Stimulated activated CD8-positive, alpha-beta memory T cell treated with anti-CD3 and anti-CD28 coated beads, Interleukin-12 subunit alpha, Interleukin-12 subunit beta, amount 100 ng/mL, for 4 hours (primary cell): ENCODE measurements at regions not wholly inside any gene's neighbourhood (a gene's known extent, or its start where the extent isn't known, plus 50 kb on each side); places are given as distances from the start of the nearest gene placed in this dataset.
"Not testable (repeated sequence)": the region's sequence is repeated elsewhere in the genome, so short reads cannot be mapped to it uniquely, and the experiment has no call there.

Source experiments
- DNase-seq: peaks from one replicate; pipeline ENCODE4 v3.0.0-alpha.2; 2020; ENCODE audit warnings: low read depth

DNA sequence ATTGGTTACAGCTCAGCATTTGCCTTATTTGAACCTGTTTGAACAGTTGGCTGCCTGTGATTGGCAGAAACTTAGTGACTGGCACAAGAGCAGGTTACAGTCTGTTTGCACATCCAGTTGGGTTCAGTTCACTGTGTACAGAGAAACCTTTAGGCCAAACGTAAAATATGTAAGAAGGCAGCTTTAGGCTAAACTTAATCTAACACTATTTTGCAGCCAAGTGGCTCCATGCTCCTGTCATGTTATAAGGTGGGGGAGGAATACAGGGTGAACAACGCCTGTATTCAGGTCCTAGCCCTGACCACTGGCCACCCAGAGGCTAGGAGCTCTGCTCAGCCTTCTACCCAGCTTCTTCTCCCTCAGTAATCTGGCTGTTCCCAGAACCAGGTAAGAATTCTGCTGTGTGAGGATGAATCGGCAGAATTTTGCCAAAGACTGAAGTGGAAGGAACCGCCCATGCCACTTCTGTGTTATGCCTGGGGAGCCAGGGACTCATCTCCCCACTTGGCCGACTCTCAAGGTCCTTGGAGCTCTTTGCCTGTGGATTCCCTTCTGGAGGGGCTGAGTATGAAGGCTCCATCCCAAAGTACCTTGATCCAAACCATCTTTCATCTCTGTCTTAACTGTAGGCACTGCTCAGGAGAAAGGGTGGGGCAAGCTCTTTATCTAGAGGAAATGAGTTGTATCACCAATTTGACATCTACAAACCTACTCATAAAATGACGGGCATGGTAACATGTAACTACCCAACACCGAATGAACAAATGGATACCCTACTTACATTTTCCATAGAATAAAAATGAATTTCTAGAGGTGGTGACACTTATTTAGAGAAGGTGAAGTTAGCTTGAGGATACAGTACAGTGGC, 164.4 kb upstream of the NAMPT start:
- no peak for DNase-seq

DNA sequence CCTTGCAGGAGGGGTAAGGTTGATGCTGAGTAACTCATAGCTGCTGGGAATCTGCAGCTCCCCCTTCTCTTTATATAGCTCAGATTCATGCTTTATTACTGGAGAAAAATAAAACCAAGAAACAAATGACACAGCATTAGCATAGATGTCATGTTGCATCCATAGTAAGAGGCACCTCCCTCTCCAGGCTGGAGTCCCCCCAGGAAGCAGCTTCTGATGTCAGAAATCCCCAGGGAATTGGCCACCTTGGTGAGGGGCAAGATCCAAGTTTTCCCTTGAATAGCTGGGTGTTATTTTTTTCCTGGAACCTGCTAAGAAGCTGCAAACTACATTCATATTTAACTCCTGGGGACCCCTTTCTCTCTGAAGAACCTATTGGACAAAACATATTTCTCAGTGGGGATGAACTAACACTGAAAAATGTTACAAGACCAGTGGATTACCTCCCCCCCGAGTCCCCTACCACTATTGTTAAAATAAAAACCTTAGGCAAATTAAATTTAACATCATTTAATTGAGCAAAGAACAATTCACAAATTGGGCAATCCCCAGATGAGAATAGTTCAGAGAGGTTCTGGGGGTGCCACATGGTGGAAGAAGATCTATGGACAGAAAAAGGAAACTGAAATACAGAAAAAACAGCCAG, 163.7 kb upstream of the NAMPT start:
- DNase-seq, result no peak

DNA sequence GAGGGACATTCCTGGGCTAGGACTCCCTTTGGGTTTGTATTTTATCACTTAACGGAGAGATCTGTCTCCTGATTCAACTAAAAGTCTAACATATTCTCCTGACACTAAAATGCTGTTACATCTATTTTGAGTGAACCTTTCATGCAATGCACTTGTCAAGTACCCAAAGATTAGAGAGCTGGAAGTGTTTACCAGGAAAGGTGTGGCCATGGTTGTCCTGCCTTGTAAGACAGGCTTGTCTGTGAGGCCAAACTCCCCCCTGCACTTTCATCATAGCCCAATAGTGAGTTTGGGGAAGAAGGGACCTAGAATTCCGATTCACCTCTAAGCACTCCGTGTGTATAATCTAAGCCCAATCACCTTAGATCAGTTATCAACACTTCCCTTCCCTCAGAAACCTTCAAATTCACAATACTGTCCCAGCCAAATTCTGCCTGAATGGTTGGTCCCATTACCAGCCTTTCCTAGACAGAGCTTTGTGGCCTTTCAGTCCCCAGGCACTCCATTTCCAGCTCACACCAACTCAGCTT, 162.6 kb upstream of the NAMPT start:
- no peak for DNase-seq

DNA sequence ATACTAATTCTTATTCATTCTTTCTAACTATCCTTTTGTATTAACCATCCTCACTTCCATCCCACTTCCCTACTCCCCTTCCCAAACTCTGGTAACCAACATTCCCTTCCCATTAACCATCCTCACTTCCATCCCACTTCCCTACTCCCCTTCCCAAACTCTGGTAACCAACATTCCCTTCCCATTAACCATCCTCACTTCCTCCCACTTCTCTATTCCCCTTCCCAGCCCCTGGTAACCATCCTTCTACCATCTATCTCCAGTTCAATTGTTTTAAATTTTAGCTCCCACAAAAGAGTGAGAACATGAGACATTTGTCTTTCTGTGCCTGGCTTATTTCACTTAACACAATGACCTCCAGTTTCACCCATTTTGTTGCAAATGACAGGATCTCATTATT, 160.6 kb upstream of the NAMPT start:
- not testable (repeated sequence) for DNase-seq

DNA sequence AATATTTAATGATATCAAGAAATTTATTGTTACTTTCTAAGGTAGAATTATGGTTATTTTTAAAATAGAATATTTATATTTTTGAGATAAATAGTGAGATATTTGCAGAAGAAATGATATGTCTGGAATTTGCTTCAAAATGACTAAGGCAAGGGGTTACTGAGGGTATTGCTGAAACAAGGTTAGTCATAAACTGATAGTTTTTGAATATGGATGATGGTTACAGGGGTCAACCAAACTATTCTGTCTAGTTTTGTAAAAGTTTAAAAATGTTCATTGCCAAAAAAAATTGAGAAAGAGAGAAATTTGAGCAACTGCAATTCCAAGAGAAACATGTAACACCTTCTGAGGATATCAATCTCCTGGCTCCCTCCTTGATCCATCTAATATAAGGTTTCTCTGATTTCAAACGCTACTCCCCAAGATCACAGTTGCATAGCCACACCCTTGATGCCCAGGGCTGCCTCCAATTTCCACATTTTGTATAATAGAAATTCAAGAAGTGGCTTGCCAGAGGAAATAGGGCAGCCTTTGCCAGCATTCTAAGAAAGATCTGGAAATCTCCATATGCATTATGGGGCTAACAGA, 159.4 kb upstream of the NAMPT start:
- no peak for DNase-seq

DNA sequence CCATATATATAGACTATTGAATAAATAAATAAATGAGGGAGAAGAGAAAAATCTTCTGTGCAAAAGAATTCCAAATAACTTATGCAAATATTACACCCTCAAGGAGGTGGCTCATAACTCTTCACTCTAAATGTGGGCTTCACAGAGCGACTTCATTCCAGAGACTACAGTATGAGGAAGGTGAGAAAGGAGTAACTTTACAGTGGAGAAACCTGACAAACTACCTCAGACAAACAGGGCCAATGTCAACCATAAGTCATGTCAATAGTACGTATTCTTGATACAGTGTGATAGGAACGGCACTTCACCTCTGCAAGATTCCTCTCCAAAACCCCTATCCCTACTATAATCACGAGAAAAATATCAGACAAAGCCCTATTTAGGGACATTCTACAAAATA, 158.4 kb upstream of the NAMPT start:
- no peak for DNase-seq

DNA sequence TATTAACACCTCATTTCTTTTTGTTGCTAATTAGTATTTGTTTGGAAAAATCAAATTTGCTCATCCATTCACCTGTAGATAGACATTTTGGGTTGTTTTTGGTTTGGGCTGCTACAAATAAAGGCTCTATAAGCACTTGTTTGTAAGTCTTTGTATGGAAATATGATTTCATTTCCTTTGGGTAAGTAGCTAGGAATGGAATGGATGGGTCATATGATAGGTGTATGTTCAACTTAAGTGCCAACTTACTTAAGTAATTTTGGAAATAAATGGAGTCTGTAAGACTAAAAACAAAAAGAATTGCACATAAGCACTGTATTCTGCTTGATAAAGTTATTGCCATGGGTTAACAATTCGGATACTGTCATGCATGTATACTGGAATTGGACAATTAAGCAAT, 157.7 kb upstream of the NAMPT start:
- no peak for DNase-seq

DNA sequence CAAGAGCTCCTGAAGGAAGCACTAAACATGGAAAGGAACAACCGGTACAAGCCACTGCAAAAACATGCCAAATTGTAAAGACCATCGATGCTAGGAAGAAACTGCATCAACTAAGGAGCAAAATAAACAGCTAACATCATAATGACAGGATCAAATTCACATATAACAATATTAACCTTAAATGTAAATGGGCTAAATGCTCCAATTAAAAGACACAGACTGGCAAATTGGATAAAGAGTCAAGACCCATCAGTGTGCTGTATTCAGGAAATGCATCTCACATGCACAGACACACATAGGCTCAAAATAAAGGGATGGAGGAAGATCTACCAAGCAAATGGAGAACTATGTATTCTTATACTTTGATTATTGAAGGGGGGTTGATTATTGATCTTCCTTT, 156.6 kb upstream of the NAMPT start:
- DNase-seq, result not testable (repeated sequence)

DNA sequence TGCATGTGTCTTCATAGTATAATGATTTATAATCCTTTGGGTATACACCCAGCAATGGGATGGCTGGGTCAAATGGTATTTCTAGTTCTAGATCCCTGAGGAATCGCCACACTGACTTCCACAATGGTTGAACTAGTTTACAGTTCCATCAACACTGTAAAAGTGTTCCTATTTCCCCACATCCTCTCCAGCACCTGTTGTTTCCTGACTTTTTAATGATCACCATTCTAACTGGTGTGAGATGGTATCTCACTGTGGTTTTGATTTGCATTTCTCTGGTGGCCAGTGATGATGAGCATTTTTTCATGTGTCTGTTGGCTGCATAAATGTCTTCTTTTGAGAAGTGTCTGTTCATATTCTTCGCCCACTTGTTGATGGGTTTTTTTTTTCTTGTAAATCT, 152.2 kb upstream of the NAMPT start:
- DNase-seq, result not testable (repeated sequence)

DNA sequence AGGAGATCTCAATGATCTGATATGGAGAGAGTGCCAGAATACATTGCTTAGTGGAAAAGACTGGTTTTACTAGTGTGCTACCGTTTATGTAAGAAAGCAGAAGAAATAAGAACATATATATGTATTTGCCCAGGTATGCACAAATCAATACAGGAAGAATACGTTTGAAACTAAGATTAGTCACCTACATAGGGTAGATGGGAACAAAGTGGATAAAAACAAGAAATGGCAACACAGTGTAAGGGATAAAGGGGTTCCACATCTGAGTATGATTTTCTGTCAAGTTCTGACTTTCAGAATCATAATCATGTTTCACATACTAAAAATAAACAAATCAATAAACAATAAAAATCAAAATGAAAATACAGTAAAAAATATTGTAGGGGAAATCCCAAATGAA, 148.6 kb upstream of the NAMPT start:
- no peak for DNase-seq

DNA sequence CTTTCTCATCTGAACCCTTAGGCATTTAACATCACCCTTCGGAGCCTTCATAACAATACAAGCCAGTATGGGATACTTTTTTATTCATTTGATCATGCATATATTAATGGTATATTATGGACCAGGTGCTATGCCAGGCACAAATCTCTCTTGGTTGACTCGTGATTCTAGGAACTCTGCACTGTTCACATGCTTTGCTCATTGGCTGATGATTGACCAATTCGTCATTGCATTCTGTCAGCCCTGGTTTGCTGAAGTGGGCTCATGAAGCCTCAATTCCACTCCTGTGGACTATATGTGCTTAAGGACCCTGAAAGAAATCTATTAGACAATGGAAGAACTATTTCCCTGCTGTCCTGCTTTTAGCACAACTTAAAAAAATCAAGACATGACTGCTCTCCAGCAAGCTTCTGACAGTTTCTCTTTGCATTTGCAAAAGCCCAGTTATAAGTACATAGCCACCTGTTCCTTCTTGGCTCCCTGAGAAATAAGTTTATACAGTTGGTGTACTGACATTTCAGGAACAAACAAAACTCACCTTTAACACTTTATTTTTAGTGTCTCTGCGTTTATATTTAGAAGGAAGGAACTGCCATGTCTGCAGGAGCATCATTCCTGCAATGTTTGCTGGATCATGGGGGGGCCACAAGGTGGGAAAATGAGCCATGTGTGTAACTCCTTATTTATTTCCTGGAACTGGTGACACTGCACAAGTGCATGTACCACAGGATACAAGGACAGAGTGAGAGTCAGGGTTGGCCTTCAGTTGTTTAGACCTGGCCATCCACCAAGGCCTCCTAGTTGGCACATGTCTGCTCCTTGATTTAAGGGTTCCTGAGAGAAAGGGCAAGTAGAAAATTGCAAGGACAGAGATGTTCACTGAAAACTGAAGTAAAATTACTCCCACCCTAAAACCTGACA, 146.0 kb upstream of the NAMPT start:
- no peak for DNase-seq

DNA sequence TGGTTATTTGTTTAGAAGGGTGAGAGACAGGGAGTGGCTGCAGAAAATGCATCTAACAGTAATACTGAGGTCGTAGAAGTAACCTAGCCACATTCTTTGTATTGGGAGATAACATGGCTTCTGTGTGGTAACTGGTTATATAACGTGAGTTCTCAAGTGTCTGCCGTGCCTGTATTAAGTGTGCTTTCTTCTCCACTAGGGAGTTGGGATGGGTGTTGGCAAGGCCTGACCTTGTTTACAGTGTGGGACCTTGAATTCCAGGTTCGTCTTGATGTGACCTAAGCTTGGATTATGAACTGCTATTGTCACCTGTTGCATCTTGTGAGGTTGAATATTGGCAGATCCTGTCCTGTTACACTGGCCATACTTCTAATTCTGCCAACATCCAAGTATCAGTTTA, 145.3 kb upstream of the NAMPT start:
- DNase-seq, result no peak

DNA sequence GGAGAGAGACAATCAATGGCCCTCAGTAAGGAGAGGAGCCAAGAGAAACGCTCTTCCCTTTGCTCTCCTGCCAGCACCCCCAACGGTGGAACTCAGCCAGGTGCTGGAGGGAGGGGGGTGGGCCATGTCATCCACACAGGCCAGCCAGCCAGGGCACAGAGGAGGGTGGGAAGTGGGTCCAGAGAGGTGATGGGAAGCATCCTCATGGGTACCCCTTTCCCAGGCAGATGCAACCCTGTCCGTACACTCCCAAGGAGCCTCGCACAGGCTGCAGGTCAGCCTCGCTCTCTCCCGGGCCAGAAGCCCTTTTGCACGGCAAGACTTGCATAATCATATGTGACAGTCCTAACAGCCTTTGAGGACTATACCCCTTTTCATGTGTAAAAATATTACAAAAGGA, 142.0 kb upstream of the NAMPT start:
- DNase-seq, result no peak

DNA sequence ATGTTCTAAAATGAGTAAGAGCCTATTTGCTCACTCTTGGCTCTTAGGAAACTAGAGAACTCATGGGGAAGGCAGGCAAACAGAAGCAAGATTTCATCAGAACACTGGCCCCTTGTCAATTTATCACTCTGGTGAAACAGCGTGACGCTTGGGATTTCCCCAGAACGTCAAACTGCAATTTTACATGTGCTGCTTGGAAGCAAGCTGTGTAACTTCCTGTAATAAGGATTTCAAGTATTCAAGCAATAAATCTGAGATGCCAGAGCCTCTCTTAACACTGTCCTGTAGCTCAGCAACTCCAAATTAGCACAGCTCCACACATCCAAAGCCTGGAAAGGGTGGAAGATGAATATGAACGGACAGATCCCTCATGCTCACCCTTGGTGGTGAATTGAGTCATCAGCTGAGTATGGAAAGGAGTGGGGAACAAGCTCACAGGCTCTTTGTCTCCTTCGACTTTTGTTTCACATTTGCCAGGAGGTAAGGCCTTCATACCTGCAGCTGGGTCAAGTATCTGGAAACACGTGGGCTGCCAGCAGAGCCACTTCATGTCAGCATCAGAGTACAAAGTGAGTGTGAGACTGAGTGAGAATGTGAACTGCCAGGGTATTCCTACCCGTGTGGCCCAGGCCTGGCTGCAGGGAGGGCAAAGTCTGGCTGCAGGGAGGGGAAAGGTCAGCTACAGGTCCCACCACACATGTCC, 140.4 kb upstream of the NAMPT start:
- peak; percentile 21 for DNase-seq

DNA sequence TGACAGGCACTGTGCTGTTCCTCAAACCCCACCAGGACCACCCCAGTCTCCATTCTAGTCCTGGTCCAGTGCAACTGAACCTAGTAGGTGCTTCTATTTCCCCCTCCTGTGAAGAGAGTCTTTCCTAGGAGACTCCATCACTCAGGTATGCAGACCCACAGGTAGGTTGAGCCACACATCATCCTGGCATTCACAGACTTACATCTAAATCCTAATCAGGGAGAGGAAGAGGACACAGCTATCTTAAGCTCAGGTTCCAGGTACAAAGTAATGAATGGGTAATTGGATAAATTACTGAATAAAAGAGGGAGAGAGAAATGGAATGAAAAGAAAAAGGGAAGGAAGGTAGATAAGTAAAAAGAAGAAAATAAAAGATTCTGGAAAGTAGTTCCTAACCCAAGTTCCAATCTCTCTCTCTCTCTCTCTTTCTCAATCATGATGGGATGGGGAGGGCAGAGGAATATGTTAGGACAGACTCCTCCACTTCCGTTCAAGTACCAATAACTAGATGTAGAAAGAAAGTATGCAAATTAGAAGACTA, 139.8 kb upstream of the NAMPT start:
- no peak for DNase-seq

DNA sequence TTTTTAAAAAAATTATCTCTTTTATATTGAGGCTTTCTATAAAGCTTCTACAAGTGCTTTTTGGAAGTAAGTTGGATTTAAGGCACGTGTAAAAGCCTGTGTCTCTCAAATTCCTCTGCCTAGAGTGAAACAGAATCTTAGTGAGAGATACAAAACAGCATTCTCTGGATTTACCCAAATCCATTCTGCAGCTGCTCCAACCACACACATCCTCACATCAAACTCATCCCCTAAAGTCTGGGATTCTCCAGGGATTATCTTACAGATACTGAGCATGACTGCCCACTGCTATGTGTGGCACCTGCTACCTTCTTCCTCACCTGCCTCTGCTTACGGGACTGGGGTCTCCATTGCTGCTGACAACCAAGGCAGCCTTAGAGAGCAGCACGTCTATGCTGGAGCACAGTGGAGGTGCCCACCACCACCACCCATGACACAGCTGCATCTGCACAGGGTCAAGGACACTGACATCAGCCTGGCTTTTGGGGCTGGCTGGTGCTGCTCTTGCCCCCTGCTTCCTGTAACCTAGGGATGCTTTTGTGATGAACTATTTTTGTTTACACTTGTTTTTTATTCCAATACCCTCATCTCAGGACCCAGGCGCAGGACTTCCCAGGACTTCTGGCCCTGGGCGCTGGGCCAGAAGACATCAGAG, 139.2 kb upstream of the NAMPT start:
- DNase-seq, result no peak

DNA sequence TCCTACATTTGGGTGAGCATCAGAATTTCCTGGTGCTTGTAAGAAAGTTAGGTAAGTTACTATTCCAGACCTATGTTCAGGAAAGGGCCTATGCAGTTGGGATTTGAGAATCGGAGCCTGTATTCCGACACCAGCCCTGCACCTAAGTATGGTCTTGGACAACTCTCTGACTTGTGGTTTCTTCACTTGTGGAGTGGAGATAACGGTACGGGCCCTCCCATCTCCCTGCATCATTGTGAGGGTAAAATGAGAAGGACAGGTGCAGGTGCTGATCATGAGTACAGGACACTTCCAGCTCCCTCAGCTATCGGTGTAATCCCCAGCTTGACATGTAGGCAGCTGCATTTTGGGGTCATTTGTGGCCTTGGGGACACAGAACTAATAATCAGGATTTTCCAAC, 138.3 kb upstream of the NAMPT start:
- DNase-seq, result no peak

DNA sequence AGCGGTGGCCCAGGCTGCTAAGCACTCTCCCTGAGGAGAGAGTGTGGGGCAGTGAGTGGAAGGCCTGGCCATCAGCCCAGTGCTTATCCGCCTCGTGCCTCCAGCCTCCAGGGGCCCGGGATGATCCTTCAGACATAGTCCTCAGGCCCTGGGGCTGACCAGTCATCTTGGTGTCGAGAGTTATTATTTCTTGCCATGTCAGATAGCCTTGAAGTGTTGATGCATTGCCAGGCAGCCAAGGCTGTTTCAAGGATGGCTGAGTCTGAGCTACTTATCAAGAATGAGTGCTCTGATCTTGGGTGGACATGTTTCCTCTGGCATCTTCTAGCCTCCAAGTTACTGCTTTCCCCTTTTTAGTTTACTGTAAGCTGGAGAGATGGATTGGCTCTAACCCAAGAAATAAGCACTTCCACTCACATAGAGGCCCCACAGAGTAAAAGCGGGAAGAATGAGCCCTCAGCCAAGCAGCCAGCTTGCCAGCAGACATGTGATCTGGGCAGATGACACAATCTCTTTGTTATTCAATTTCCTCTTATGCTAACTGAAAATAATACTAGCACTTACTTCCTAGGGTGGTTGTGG, 136.5 kb upstream of the NAMPT start:
- no peak for DNase-seq

DNA sequence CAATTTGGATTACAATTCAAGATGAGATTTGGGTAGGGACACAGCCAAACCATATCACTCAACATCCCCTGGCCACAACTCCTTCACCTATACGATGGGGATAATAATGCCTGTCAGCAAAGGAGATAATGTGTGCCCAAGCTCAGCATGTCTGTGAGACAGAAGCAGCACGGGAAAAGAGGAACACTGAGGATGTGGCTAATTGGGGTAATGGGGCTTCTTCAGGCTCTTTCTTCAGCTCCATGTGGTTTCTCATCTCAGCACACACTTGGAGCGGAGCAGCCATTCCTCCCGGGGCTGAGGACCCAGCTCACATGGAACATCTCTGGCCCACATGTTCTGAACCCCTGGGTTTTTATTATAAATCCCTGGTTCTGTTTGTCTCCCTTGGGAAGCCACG, 136.0 kb upstream of the NAMPT start:
- DNase-seq, result no peak

DNA sequence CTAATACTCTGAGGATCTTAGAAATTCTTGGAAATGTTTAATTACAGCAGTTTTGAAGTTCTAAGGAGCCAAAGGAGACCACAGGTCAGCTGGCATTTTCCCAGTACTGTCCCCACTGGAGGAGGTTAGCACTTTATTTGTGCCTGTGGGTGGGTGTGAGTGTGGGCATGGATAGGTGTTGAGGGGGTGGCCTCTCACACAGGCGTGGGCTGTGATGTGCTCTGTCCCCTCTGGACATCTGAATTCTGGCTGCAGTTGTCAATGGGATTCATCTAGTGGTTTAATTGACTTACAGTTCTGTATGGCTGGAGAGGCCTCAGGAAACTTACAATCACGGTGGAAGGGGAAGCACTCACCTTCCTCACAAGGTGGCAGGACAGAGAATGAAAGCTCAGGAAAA, 135.4 kb upstream of the NAMPT start:
- DNase-seq, result no peak
